ENCODE measurements at regions not wholly inside any gene's neighbourhood (a gene's known extent, or its start where the extent isn't known, plus 50 kb on each side); places are given as distances from the start of the nearest gene placed in this dataset.
A peak's percentile ranks its signal among the peaks of the same experiment; 100 is the strongest.

- H3K9ac ChIP-seq (ENCODE audit: low read depth, low read length), result no peak overlapping the region
- no peaks in the 10 kb centered on the region for H3K36me3 ChIP-seq (ENCODE audit: control insufficient read depth, insufficient read depth, low read length)
- H3K27me3 ChIP-seq (ENCODE audit: control insufficient read depth, insufficient read depth, low read length), result no peaks in the 10 kb centered on the region
These were observed 190.9 kb downstream of the IRS2 start for GRCh38 chr13:109595471-109595870.

GRCh38 chr13:109593230-109593629, 193.2 kb downstream of the IRS2 start:
- no peaks in the 10 kb centered on the region for H3K36me3 ChIP-seq (ENCODE audit: control insufficient read depth, insufficient read depth, low read length)
- no peak overlapping the region; the same call in 1 of the 2 replicates for H3K9ac ChIP-seq (ENCODE audit: low read depth, low read length)
- no peak overlapping the region for H3K27ac ChIP-seq (ENCODE audit: low read depth, low read length)
- H3K4me3 ChIP-seq (ENCODE audit: low read depth, low read length), result no peak overlapping the region
- no peaks in the 10 kb centered on the region for H3K9me3 ChIP-seq (ENCODE audit: control insufficient read depth, insufficient read depth, low read length)
- H3K27me3 ChIP-seq (ENCODE audit: control insufficient read depth, insufficient read depth, low read length), result no peaks in the 10 kb centered on the region
- no peaks in the 10 kb centered on the region for H3K4me1 ChIP-seq (ENCODE audit: control insufficient read depth, insufficient read depth, low read length)

More at GRCh38 chr13:109595471-109595870, 190.9 kb downstream of the IRS2 start:
- no peaks in the 10 kb centered on the region for H3K9me3 ChIP-seq (ENCODE audit: control insufficient read depth, insufficient read depth, low read length)
- H3K27ac ChIP-seq (ENCODE audit: low read depth, low read length), result no peak overlapping the region
- no peak overlapping the region for H3K4me3 ChIP-seq (ENCODE audit: low read depth, low read length)
- H3K4me1 ChIP-seq (ENCODE audit: control insufficient read depth, insufficient read depth, low read length), result no peaks in the 10 kb centered on the region

GRCh38 chr13:109592770-109593169, 193.6 kb downstream of the IRS2 start:
- Histone ChIP-seq H3K36me3 (ENCODE audit: control insufficient read depth, insufficient read depth, low read length) (no peaks in the 10 kb centered on the region), H3K27me3 (ENCODE audit: control insufficient read depth, insufficient read depth, low read length) (no peaks in the 10 kb centered on the region), H3K4me1 (ENCODE audit: control insufficient read depth, insufficient read depth, low read length) (no peaks in the 10 kb centered on the region), H3K27ac (ENCODE audit: low read depth, low read length) (no peak overlapping the region), H3K9me3 (ENCODE audit: control insufficient read depth, insufficient read depth, low read length) (no peaks in the 10 kb centered on the region), H3K9ac (ENCODE audit: low read depth, low read length) (no peak overlapping the region), H3K4me3 (ENCODE audit: low read depth, low read length) (no peak overlapping the region)

GRCh38 chr13:109587689-109588088, 198.7 kb downstream of the IRS2 start:
- no peaks in the 10 kb centered on the region for H3K27me3 ChIP-seq (ENCODE audit: control insufficient read depth, insufficient read depth, low read length)
- no peaks in the 10 kb centered on the region for H3K9me3 ChIP-seq (ENCODE audit: control insufficient read depth, insufficient read depth, low read length)
- no peak overlapping the region for H3K9ac ChIP-seq (ENCODE audit: low read depth, low read length)
- H3K4me1 ChIP-seq (ENCODE audit: control insufficient read depth, insufficient read depth, low read length), result peaks cover 5% of the 10 kb centered on the region; the same call in 1 of the 2 replicates
- H3K4me3 ChIP-seq (ENCODE audit: low read depth, low read length), result no peak overlapping the region
- no peak overlapping the region for H3K27ac ChIP-seq (ENCODE audit: low read depth, low read length)
- H3K36me3 ChIP-seq (ENCODE audit: control insufficient read depth, insufficient read depth, low read length), result no peaks in the 10 kb centered on the region

- H3K27me3 ChIP-seq (ENCODE audit: control insufficient read depth, insufficient read depth, low read length), result no peaks in the 10 kb centered on the region
- no peak overlapping the region for H3K27ac ChIP-seq (ENCODE audit: low read depth, low read length)
- no peak overlapping the region for H3K4me3 ChIP-seq (ENCODE audit: low read depth, low read length)
- H3K36me3 ChIP-seq (ENCODE audit: control insufficient read depth, insufficient read depth, low read length), result no peaks in the 10 kb centered on the region
- peaks cover 5% of the 10 kb centered on the region; the same call in 1 of the 2 replicates for H3K4me1 ChIP-seq (ENCODE audit: control insufficient read depth, insufficient read depth, low read length)
- no peaks in the 10 kb centered on the region for H3K9me3 ChIP-seq (ENCODE audit: control insufficient read depth, insufficient read depth, low read length)
- no peak overlapping the region for H3K9ac ChIP-seq (ENCODE audit: low read depth, low read length)
These were observed 199.7 kb downstream of the IRS2 start for GRCh38 chr13:109586509-109587346.

- Histone ChIP-seq H3K9me3 (ENCODE audit: control insufficient read depth, insufficient read depth, low read length) (no peaks in the 10 kb centered on the region), H3K27ac (ENCODE audit: low read depth, low read length) (no peak overlapping the region), H3K4me3 (ENCODE audit: low read depth, low read length) (no peak overlapping the region), H3K27me3 (ENCODE audit: control insufficient read depth, insufficient read depth, low read length) (no peaks in the 10 kb centered on the region), H3K4me1 (ENCODE audit: control insufficient read depth, insufficient read depth, low read length) (peaks cover 5% of the 10 kb centered on the region; the same call in 1 of the 2 replicates), H3K9ac (ENCODE audit: low read depth, low read length) (no peak overlapping the region), H3K36me3 (ENCODE audit: control insufficient read depth, insufficient read depth, low read length) (no peaks in the 10 kb centered on the region)
These were observed 201.5 kb downstream of the IRS2 start for GRCh38 chr13:109584844-109585361.

- Histone ChIP-seq H3K9me3 (ENCODE audit: control insufficient read depth, insufficient read depth, low read length) (no peaks in the 10 kb centered on the region), H3K4me1 (ENCODE audit: control insufficient read depth, insufficient read depth, low read length) (0 out of 2 replicates have a peak, but pooled peaks cover 2% of the 10 kb centered on the region), H3K27ac (ENCODE audit: low read depth, low read length) (no peak overlapping the region), H3K9ac (ENCODE audit: low read depth, low read length) (no peak overlapping the region), H3K4me3 (ENCODE audit: low read depth, low read length) (no peak overlapping the region), H3K27me3 (ENCODE audit: control insufficient read depth, insufficient read depth, low read length) (no peaks in the 10 kb centered on the region), H3K36me3 (ENCODE audit: control insufficient read depth, insufficient read depth, low read length) (no peaks in the 10 kb centered on the region)
These were observed 209.1 kb downstream of the IRS2 start for GRCh38 chr13:109577191-109577700.

- H3K9me3 ChIP-seq (ENCODE audit: control insufficient read depth, insufficient read depth, low read length), result no peaks in the 10 kb centered on the region
- peak overlapping the region; percentile 9 for H3K27ac ChIP-seq (ENCODE audit: low read depth, low read length)
- no peaks in the 10 kb centered on the region for H3K27me3 ChIP-seq (ENCODE audit: control insufficient read depth, insufficient read depth, low read length)
- H3K9ac ChIP-seq (ENCODE audit: low read depth, low read length), result no peak overlapping the region
- H3K36me3 ChIP-seq (ENCODE audit: control insufficient read depth, insufficient read depth, low read length), result no peaks in the 10 kb centered on the region
- H3K4me1 ChIP-seq (ENCODE audit: control insufficient read depth, insufficient read depth, low read length), result 0 out of 2 replicates have a peak, but pooled peaks cover 2% of the 10 kb centered on the region
- H3K4me3 ChIP-seq (ENCODE audit: low read depth, low read length), result no peak overlapping the region
These were observed 210.0 kb downstream of the IRS2 start for GRCh38 chr13:109576331-109576813.

- Histone ChIP-seq H3K27me3 (ENCODE audit: control insufficient read depth, insufficient read depth, low read length) (no peaks in the 10 kb centered on the region), H3K9ac (ENCODE audit: low read depth, low read length) (no peak overlapping the region), H3K36me3 (ENCODE audit: control insufficient read depth, insufficient read depth, low read length) (no peaks in the 10 kb centered on the region), H3K9me3 (ENCODE audit: control insufficient read depth, insufficient read depth, low read length) (no peaks in the 10 kb centered on the region), H3K27ac (ENCODE audit: low read depth, low read length) (peak overlapping the region; percentile 9), H3K4me3 (ENCODE audit: low read depth, low read length) (no peak overlapping the region), H3K4me1 (ENCODE audit: control insufficient read depth, insufficient read depth, low read length) (0 out of 2 replicates have a peak, but pooled peaks cover 2% of the 10 kb centered on the region)
These were observed 210.6 kb downstream of the IRS2 start for GRCh38 chr13:109575821-109576220.

GRCh38 chr13:109572389-109572788, 214.0 kb downstream of the IRS2 start:
- no peak overlapping the region for H3K27ac ChIP-seq (ENCODE audit: low read depth, low read length)
- H3K9ac ChIP-seq (ENCODE audit: low read depth, low read length), result no peak overlapping the region
- H3K36me3 ChIP-seq (ENCODE audit: control insufficient read depth, insufficient read depth, low read length), result no peaks in the 10 kb centered on the region
- no peaks in the 10 kb centered on the region for H3K27me3 ChIP-seq (ENCODE audit: control insufficient read depth, insufficient read depth, low read length)
- no peak overlapping the region for H3K4me3 ChIP-seq (ENCODE audit: low read depth, low read length)
- H3K4me1 ChIP-seq (ENCODE audit: control insufficient read depth, insufficient read depth, low read length), result 0 out of 2 replicates have a peak, but pooled peaks cover 2% of the 10 kb centered on the region
- no peaks in the 10 kb centered on the region for H3K9me3 ChIP-seq (ENCODE audit: control insufficient read depth, insufficient read depth, low read length)

Data from HUES48 (cell line).